PC-9 (cell line): ENCODE measurements at regions not wholly inside any gene's neighbourhood (a gene's known extent, or its start where the extent isn't known, plus 50 kb on each side); places are given as distances from the start of the nearest gene placed in this dataset.

ENCODE experiments used
- BruUV-seq: library from RNA; stranded (reverse); fragments of 400-500 nt; replicated peaks from 2 replicates; lab custom pipeline; 2021; lab: Mats Ljungman, UMichigan
- CTCF ChIA-PET: fragments of 300-600 bp; sonication (Branson Sonifier 250); formaldehyde crosslinking; loops from one replicate; lab custom pipeline; 2022; ENCODE audit warnings: antibody characterized with exemption; lab: Charles Lee
- POLR2A ChIA-PET: fragments of 300-600 bp; sonication (Branson Sonifier 250); formaldehyde crosslinking; loops from one replicate; lab custom pipeline; 2022; ENCODE audit warnings: antibody characterized with exemption; ENCODE audit not compliant: unreplicated experiment; lab: Charles Lee
- DNase-seq, 2 experiments: peaks; one replicate each; pipeline versions ENCODE4 v3.0.0 to v3.0.0-alpha.2; 2015 to 2022; ENCODE audit warnings: mixed read lengths in 1 of 2
- H2AFZ ChIP-seq: fragments of 200-600 bp; sonication (generic); 2 replicates; pipeline ENCODE4 v1.8.1; 2017; ENCODE audit warnings: antibody characterized with exemption
- H3F3A ChIP-seq: fragments of 200-600 bp; sonication (generic); 2 replicates; pipeline ENCODE4 v1.8.1; 2017; ENCODE audit warnings: antibody characterized with exemption, mild to moderate bottlenecking, low read depth; ENCODE audit not compliant: insufficient read depth
- H3K27ac ChIP-seq: fragments of 200-600 bp; sonication (generic); 2 replicates; pipeline ENCODE4 v1.6.1; 2016; ENCODE audit warnings: mixed run types
- H3K27me3 ChIP-seq: fragments of 200-600 bp; sonication (generic); 2 replicates; pipeline ENCODE4 v1.6.1; 2016; ENCODE audit warnings: low read depth, mixed run types; ENCODE audit not compliant: insufficient read depth
- H3K36me3 ChIP-seq: fragments of 200-600 bp; sonication (generic); 2 replicates; pipeline ENCODE4 v1.6.1; 2016; ENCODE audit warnings: low read depth, mixed run types
- H3K4me1 ChIP-seq: fragments of 200-600 bp; sonication (generic); replicated peaks from 2 replicates; pipeline ENCODE4 v1.6.1; 2016; ENCODE audit warnings: mixed run types; ENCODE audit not compliant: insufficient read depth
- H3K4me2 ChIP-seq: fragments of 200-600 bp; sonication (generic); 2 replicates; pipeline ENCODE4 v1.6.1; 2017; ENCODE audit warnings: mixed run types
- H3K4me3 ChIP-seq: fragments of 200-600 bp; sonication (generic); 2 replicates; pipeline ENCODE4 v1.6.1; 2016; ENCODE audit warnings: mixed run types
- H3K79me2 ChIP-seq: fragments of 200-600 bp; sonication (generic); 2 replicates; pipeline ENCODE4 v1.6.1; 2017; ENCODE audit warnings: low read depth, mixed run types
- H3K9me2 ChIP-seq: fragments of 200-600 bp; sonication (generic); 2 replicates; pipeline ENCODE4 v1.8.1; 2017; ENCODE audit warnings: mild to moderate bottlenecking; ENCODE audit not compliant: insufficient read depth
- H3K9me3 ChIP-seq: fragments of 200-600 bp; sonication (generic); 2 replicates; pipeline ENCODE4 v1.8.1; 2016; ENCODE audit warnings: low read depth; ENCODE audit not compliant: insufficient read depth
- H4K20me1 ChIP-seq: fragments of 200-600 bp; sonication (generic); 2 replicates; pipeline ENCODE4 v1.8.1; 2017; ENCODE audit not compliant: insufficient read depth
- EZH2 ChIP-seq: fragments of 200-600 bp; sonication (generic); IDR thresholded peaks from 2 replicates; pipeline ENCODE4 v1.8.0; 2017; ENCODE audit warnings: antibody characterized with exemption, low read depth
- intact Hi-C: fragments of 100-400 bp; cut with micrococcal nuclease; formaldehyde crosslinking; loops from one replicate; pipeline ENCODE4 v1.10.0; 2022; ENCODE audit not compliant: unreplicated experiment
- TF ChIP-seq, protein P1 (sequence below): fragments of 200-600 bp; sonication (generic); conservative IDR thresholded peaks from 2 replicates; pipeline ENCODE4 v1.6.1; 2017; ENCODE audit warnings: mixed run types, antibody characterized with exemption, mild to moderate bottlenecking, moderate library complexity

DNA sequence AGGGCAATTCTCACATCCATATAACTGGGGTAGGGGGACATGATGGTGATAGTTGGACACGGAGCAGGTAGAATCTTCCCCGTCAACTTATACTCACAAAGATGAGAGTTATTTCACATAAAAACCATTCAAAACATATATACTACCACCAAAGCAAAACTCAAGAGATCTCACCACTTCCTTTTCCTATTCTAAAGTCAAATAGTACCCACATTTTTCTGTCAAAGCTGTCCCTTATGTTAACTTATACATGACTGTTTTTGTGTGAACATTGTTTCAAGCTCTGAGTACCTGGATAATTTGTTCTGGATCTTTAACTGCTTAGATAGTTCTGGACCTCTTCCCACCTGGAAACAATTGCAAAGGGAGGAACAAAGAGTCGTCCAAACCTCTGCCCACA lies 95.5 kb upstream of the MAN2A1 start:
- Histone ChIP-seq H2AFZ (no peak overlapping the region), H3K9me3 (no peaks in the 10 kb centered on the region), H3K4me1 (no peaks in the 10 kb centered on the region), H3K79me2 (no peaks in the 10 kb centered on the region), H4K20me1 (no peaks in the 10 kb centered on the region), H3K36me3 (no peaks in the 10 kb centered on the region), H3K27me3 (no peaks in the 10 kb centered on the region), H3K4me3 (no peak overlapping the region), H3F3A (no peaks in the 10 kb centered on the region), H3K27ac (no peak overlapping the region), H3K4me2 (no peak overlapping the region), H3K9me2 (no peaks in the 10 kb centered on the region; the same call in 1 of the 2 replicates)
- no peak for DNase-seq
- ChIA-PET POLR2A (no interaction called here), CTCF (no interaction called here)
- BruUV-seq, result no TSS peak
- intact Hi-C loops, result no loop called here
- TF ChIP-seq EZH2, result no peak
- TF ChIP-seq, protein P1, sequence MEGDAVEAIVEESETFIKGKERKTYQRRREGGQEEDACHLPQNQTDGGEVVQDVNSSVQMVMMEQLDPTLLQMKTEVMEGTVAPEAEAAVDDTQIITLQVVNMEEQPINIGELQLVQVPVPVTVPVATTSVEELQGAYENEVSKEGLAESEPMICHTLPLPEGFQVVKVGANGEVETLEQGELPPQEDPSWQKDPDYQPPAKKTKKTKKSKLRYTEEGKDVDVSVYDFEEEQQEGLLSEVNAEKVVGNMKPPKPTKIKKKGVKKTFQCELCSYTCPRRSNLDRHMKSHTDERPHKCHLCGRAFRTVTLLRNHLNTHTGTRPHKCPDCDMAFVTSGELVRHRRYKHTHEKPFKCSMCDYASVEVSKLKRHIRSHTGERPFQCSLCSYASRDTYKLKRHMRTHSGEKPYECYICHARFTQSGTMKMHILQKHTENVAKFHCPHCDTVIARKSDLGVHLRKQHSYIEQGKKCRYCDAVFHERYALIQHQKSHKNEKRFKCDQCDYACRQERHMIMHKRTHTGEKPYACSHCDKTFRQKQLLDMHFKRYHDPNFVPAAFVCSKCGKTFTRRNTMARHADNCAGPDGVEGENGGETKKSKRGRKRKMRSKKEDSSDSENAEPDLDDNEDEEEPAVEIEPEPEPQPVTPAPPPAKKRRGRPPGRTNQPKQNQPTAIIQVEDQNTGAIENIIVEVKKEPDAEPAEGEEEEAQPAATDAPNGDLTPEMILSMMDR, result no peak

DNA sequence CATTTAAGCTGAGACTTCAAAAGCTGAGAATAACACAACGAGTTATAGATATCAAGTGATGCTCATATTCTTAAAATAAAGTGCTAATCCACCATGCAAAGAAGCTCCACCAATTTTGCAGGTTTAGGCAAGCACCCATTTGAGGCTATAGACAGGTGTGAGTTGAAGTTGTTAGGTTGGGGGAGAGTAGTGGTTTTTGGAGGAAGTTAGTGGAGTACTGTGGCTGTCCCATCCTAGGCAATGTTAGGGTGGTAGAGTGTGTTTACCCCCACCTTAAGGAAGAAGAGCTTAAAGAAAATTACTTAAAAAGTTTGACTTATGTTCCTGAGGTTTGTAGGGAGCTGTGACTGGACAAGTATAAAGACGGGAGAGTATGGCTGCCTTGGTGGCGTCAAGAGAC lies 98.9 kb upstream of the MAN2A1 start:
- Histone ChIP-seq H2AFZ (no peak overlapping the region), H3K4me2 (no peak overlapping the region), H3K79me2 (no peaks in the 10 kb centered on the region), H3K4me1 (no peaks in the 10 kb centered on the region), H4K20me1 (no peaks in the 10 kb centered on the region), H3K9me2 (no peaks in the 10 kb centered on the region), H3K27ac (no peak overlapping the region), H3K36me3 (no peaks in the 10 kb centered on the region), H3K9me3 (no peaks in the 10 kb centered on the region), H3K4me3 (no peak overlapping the region), H3K27me3 (no peaks in the 10 kb centered on the region), H3F3A (no peaks in the 10 kb centered on the region)
- ChIA-PET CTCF (no interaction called here), POLR2A (no interaction called here)
- no TSS peak for BruUV-seq
- intact Hi-C loops, result no loop called here
- no peak for TF ChIP-seq EZH2
- TF ChIP-seq, protein P1, result no peak
- no peak for DNase-seq

DNA sequence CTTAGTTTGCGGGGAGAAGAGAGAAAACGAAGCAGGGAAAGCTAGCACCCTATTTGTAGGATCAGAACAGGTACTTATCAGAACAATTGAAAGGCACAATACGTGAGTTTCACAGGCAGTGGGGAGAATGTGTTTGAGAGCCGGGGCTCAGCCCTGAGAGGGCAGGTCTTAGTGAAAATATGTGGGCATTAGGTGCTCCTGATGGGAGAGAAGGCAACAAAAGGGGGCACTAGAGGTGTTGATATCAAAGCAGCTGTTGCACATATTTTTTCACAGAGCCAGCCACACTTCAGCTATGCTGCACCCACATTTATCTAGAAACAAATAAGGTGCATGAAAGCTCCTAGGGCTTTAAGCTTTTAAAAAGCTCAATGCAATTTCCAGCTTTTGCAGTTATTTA lies 99.7 kb upstream of the MAN2A1 start:
- Histone ChIP-seq H3K27me3 (no peaks in the 10 kb centered on the region), H3K4me1 (no peaks in the 10 kb centered on the region), H3F3A (no peaks in the 10 kb centered on the region), H2AFZ (no peak overlapping the region), H3K9me3 (no peaks in the 10 kb centered on the region), H3K36me3 (no peaks in the 10 kb centered on the region), H3K27ac (no peak overlapping the region), H3K4me3 (no peak overlapping the region), H3K4me2 (no peak overlapping the region), H4K20me1 (no peaks in the 10 kb centered on the region), H3K9me2 (no peaks in the 10 kb centered on the region), H3K79me2 (no peaks in the 10 kb centered on the region)
- POLR2A ChIA-PET, result no interaction called here
- BruUV-seq, result no TSS peak
- TF ChIP-seq, protein P1, result no peak
- TF ChIP-seq EZH2, result no peak
- intact Hi-C loops, result no loop called here
- CTCF ChIA-PET, result no interaction called here
- DNase-seq, result no peak
